Esophagus muscularis mucosa (tissue), 4 donors: ENCODE measurements at regions not wholly inside any gene's neighbourhood (a gene's known extent, or its start where the extent isn't known, plus 50 kb on each side); places are given as distances from the start of the nearest gene placed in this dataset.

Experiments used
- CTCF ChIP-seq, 3 experiments: fragments of 200-600 bp in 2 of 3; fragments of 450-650 bp in 1 of 3; sonication (generic) in 2 of 3; IDR thresholded peaks; one replicate each; pipeline ENCODE4 v1.5.1; 2017 to 2019; ENCODE audit warnings: antibody characterized with exemption in 3 of 3, mild to moderate bottlenecking in 2 of 3, moderate library complexity in 1 of 3
- EP300 ChIP-seq: sonication (generic); formaldehyde crosslinking; IDR thresholded peaks from one replicate; pipeline ENCODE4 v1.6.1; 2017; ENCODE audit warnings: antibody characterized with exemption
- POLR2A ChIP-seq: fragments of 450-650 bp; IDR thresholded peaks from one replicate; pipeline ENCODE4 v1.6.1; 2017; ENCODE audit warnings: antibody characterized with exemption, moderate library complexity, mild to moderate bottlenecking, low read depth
- POLR2AphosphoS5 ChIP-seq, 2 donors: sonication (generic); formaldehyde crosslinking; IDR thresholded peaks; one replicate each; pipeline ENCODE4 v1.6.1; 2017; ENCODE audit warnings: antibody characterized with exemption in 2 of 2

- no peak for TF ChIP-seq CTCF (IDR thresholded peaks at IDR 0.05)
- no peak for TF ChIP-seq POLR2A
- no peak for TF ChIP-seq EP300
- no peak for TF ChIP-seq POLR2AphosphoS5 (IDR thresholded peaks at IDR 0.05)
Observed at GRCh38 chr3:101141135-101141534, 147.9 kb upstream of the ABI3BP start.
